Progenitor cell of endocrine pancreas (in vitro differentiated cells): ENCODE measurements at regions not wholly inside any gene's neighbourhood (a gene's known extent, or its start where the extent isn't known, plus 50 kb on each side); places are given as distances from the start of the nearest gene placed in this dataset.

ENCODE experiments used
- DNase-seq: peaks from one replicate; pipeline ENCODE4 v3.0.0; 2021; ENCODE audit warnings: low spot score; ENCODE audit not compliant: unreplicated experiment
- H3K27ac Mint-ChIP-seq: 2 replicates; pipeline ENCODE4 v1.8.0; 2021; ENCODE audit warnings: mild to moderate bottlenecking, moderate library complexity, mixed read lengths
- H3K27me3 Mint-ChIP-seq: 2 replicates; pipeline ENCODE4 v1.8.0; 2021; ENCODE audit warnings: mixed read lengths
- H3K36me3 Mint-ChIP-seq: 2 replicates; pipeline ENCODE4 v1.8.0; 2022; ENCODE audit warnings: mixed read lengths; ENCODE audit not compliant: insufficient read depth
- H3K4me1 Mint-ChIP-seq: 2 replicates; pipeline ENCODE4 v1.8.0; 2021; ENCODE audit warnings: low read depth, mixed read lengths
- H3K4me3 Mint-ChIP-seq: 2 replicates; pipeline ENCODE4 v1.8.0; 2021; ENCODE audit warnings: low read depth, mild to moderate bottlenecking, moderate library complexity, mixed read lengths
- H3K9me3 Mint-ChIP-seq: 2 replicates; pipeline ENCODE4 v1.8.0; 2021; ENCODE audit warnings: low read depth, mixed read lengths
- TF ChIP-seq, protein P1 (sequence below): fragments of 200-600 bp; sonication (generic); IDR thresholded peaks from one replicate; pipeline ENCODE4 v1.5.0; 2021; ENCODE audit warnings: antibody characterized with exemption, mild to moderate bottlenecking; ENCODE audit not compliant: unreplicated experiment

DNA sequence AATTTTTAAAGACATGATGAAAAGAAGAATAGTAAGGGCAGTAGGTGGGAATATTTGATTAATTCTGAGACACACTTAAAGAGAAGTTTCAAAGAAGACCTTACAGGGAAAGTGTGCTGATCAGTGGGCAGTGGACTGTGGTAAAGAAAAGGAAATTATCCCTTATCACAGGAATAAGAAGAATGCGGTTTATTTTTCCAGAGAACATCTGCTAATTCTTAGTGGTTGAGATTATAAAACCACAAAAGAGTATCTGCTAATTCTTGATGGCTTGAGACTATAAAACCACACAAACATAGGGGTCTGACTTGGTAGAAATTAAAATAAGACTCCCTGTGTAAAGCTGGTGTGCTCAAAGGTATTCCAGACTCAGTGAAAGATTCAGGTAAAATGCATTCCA is 60.0 kb upstream of the KCTD3 start:
- Mint-ChIP-seq H3K36me3 (no peaks in the 10 kb centered on the region), H3K27me3 (peaks cover 2% of the 10 kb centered on the region), H3K4me1 (no peaks in the 10 kb centered on the region), H3K4me3 (no peak overlapping the region), H3K27ac (no peak overlapping the region), H3K9me3 (peaks cover 25% of the 10 kb centered on the region)
- DNase-seq = no peak
- TF ChIP-seq, protein P1, sequence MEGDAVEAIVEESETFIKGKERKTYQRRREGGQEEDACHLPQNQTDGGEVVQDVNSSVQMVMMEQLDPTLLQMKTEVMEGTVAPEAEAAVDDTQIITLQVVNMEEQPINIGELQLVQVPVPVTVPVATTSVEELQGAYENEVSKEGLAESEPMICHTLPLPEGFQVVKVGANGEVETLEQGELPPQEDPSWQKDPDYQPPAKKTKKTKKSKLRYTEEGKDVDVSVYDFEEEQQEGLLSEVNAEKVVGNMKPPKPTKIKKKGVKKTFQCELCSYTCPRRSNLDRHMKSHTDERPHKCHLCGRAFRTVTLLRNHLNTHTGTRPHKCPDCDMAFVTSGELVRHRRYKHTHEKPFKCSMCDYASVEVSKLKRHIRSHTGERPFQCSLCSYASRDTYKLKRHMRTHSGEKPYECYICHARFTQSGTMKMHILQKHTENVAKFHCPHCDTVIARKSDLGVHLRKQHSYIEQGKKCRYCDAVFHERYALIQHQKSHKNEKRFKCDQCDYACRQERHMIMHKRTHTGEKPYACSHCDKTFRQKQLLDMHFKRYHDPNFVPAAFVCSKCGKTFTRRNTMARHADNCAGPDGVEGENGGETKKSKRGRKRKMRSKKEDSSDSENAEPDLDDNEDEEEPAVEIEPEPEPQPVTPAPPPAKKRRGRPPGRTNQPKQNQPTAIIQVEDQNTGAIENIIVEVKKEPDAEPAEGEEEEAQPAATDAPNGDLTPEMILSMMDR = no peak

DNA sequence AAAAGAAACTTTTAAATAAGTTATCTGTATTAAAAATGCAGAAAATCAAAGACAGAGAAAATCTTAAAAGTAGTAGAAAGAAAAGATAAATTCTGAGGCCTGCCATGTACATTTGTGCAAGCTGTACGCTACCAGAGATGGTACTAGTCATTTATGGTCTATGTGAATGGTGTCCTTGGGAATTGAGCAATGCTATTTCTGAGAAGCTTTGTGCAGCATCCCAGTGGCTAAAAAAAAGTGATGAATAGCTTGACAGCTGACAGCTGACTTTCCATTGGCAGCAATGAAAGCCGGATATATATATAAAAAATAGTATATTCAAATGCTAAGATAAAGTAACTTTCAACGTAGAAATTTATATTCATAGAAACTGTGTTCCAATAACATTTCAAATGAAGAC is 58.8 kb upstream of the KCTD3 start:
- TF ChIP-seq, protein P1 = no peak
- Mint-ChIP-seq H3K4me1 (no peaks in the 10 kb centered on the region), H3K4me3 (no peak overlapping the region), H3K9me3 (peaks cover 33% of the 10 kb centered on the region), H3K27me3 (no peaks in the 10 kb centered on the region), H3K27ac (no peak overlapping the region), H3K36me3 (no peaks in the 10 kb centered on the region)
- no peak for DNase-seq
